ENCODE measurements at regions not wholly inside any gene's neighbourhood (a gene's known extent, or its start where the extent isn't known, plus 50 kb on each side); places are given as distances from the start of the nearest gene placed in this dataset.

DNA sequence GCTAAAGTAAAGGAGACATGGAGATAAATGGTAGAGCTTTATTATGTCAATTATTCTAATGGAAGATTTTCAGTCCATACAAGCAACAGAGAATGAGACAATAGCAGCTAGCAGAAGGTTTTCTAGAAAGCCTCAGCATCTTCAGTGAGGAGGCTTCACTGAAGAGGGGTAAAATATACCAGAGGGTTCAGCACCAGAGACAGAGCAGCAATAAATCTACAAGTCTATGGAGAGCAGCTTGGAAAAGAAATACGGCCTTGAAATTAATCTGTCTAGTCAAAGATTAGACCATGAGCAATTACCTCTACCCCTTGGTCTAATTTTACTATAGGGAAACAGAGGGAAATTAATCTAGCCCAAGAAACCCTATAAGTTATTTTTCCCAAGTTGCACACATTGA is 185.7 kb upstream of the CRIM1 start:
- TF ChIP-seq, protein P1, sequence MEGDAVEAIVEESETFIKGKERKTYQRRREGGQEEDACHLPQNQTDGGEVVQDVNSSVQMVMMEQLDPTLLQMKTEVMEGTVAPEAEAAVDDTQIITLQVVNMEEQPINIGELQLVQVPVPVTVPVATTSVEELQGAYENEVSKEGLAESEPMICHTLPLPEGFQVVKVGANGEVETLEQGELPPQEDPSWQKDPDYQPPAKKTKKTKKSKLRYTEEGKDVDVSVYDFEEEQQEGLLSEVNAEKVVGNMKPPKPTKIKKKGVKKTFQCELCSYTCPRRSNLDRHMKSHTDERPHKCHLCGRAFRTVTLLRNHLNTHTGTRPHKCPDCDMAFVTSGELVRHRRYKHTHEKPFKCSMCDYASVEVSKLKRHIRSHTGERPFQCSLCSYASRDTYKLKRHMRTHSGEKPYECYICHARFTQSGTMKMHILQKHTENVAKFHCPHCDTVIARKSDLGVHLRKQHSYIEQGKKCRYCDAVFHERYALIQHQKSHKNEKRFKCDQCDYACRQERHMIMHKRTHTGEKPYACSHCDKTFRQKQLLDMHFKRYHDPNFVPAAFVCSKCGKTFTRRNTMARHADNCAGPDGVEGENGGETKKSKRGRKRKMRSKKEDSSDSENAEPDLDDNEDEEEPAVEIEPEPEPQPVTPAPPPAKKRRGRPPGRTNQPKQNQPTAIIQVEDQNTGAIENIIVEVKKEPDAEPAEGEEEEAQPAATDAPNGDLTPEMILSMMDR (IDR thresholded peaks at IDR 0.05) = no peak
- TF ChIP-seq POLR2A (IDR thresholded peaks at IDR 0.05) = no peak

Measured in tibial nerve (tissue), 3 donors.